Thyroid gland (tissue), 4 donors: ENCODE measurements at regions not wholly inside any gene's neighbourhood (a gene's known extent, or its start where the extent isn't known, plus 50 kb on each side); places are given as distances from the start of the nearest gene placed in this dataset.

ENCODE experiments used
- DNase-seq, 2 donors: peaks; one replicate each; pipeline ENCODE4 v3.0.0-alpha.2; 2019
- H3K27ac ChIP-seq, 3 donors: fragments of 200-600 bp; sonication (generic); 1 replicate in 2 of 3; 2 replicates in 1 of 3; pipeline ENCODE4 v1.5.1; 2016 to 2019; ENCODE audit warnings: mild to moderate bottlenecking in 1 of 3, moderate library complexity in 1 of 3
- H3K27me3 ChIP-seq: fragments of 200-600 bp; sonication (generic); one replicate; pipeline ENCODE4 v1.5.1; 2019
- H3K36me3 ChIP-seq, 2 donors: fragments of 200-600 bp; sonication (generic); one replicate each; pipeline ENCODE4 v1.5.1; 2016 to 2019
- H3K4me1 ChIP-seq, 2 donors: fragments of 200-600 bp; sonication (generic); one replicate each; pipeline ENCODE4 v1.5.1; 2017 to 2019
- H3K4me3 ChIP-seq, 3 donors: fragments of 200-600 bp; sonication (generic); replicated peaks in 1 of 3; 1 replicate in 2 of 3; 2 replicates in 1 of 3; pipeline ENCODE4 v1.5.1; 2016; ENCODE audit warnings: mild to moderate bottlenecking in 1 of 3
- H3K9me3 ChIP-seq: fragments of 200-600 bp; sonication (generic); one replicate; pipeline ENCODE4 v1.5.1; 2017
- CTCF ChIP-seq, 6 experiments: fragments of 200-600 bp in 3 of 6; fragments of 450-650 bp in 3 of 6; sonication (generic) in 3 of 6; IDR thresholded peaks; one replicate each; pipeline ENCODE4 v1.5.1; 2016 to 2019; ENCODE audit warnings: antibody characterized with exemption in 6 of 6, mild to moderate bottlenecking in 2 of 6, inconsistent platforms in 1 of 6, moderate library complexity in 1 of 6
- POLR2A ChIP-seq, 2 donors: fragments of 450-650 bp; IDR thresholded peaks; one replicate each; pipeline ENCODE4 v1.6.1; 2017; ENCODE audit warnings: antibody characterized with exemption in 2 of 2, mild to moderate bottlenecking in 2 of 2, moderate library complexity in 1 of 2
- WGBS, 2 donors: methylation state at CpG; one replicate each; pipeline ENCODE4 v1.1.5; 2017; 5-methylcytosine and 5-hydroxymethylcytosine counted together
- intact Hi-C: fragments of 100-400 bp; cut with DNase I; formaldehyde crosslinking; loops from one replicate; pipeline ENCODE4 v1.15.1; 2023

DNA sequence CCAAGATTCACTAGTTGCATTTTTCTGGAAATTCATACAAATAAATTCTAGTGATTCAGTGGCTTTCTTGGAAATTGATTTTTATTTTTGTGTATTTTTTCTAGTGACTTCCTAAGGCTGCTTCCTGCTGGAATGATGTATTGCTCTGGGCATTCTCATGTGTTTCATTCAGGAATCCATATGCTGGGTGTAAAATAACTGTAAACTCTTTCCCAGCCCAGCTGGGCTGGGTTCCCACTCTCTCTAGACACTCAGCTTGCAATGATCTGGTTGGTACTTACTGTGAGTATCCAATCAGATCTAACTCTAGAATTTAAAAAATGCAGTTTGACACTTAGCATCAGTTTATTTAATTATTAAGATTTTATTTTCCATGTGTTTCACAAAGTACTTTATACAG, 882.2 kb downstream of the STIM2 start:
- H3K4me1 ChIP-seq, result no peaks in the 10 kb centered on the region
- no peak for DNase-seq
- no peak for TF ChIP-seq CTCF (IDR thresholded peaks at IDR 0.05)
- TF ChIP-seq POLR2A (IDR thresholded peaks at IDR 0.05), result no peak

GRCh38 chr4:27759611-27760575, 899.3 kb downstream of the STIM2 start:
- TF ChIP-seq CTCF (IDR thresholded peaks at IDR 0.05), result no peak
- TF ChIP-seq POLR2A (IDR thresholded peaks at IDR 0.05), result no peak
- no peak overlapping the region for H3K27ac ChIP-seq
- intact Hi-C loops, result no loop called here

More for the DNA sequence above, 882.2 kb downstream of the STIM2 start:
- no peaks in the 10 kb centered on the region for H3K36me3 ChIP-seq
- H3K27ac ChIP-seq, result no peak overlapping the region
- intact Hi-C loops, result no loop called here
- no peak overlapping the region for H3K4me3 ChIP-seq
- H3K27me3 ChIP-seq, result no peaks in the 10 kb centered on the region
- no peaks in the 10 kb centered on the region for H3K9me3 ChIP-seq

DNA sequence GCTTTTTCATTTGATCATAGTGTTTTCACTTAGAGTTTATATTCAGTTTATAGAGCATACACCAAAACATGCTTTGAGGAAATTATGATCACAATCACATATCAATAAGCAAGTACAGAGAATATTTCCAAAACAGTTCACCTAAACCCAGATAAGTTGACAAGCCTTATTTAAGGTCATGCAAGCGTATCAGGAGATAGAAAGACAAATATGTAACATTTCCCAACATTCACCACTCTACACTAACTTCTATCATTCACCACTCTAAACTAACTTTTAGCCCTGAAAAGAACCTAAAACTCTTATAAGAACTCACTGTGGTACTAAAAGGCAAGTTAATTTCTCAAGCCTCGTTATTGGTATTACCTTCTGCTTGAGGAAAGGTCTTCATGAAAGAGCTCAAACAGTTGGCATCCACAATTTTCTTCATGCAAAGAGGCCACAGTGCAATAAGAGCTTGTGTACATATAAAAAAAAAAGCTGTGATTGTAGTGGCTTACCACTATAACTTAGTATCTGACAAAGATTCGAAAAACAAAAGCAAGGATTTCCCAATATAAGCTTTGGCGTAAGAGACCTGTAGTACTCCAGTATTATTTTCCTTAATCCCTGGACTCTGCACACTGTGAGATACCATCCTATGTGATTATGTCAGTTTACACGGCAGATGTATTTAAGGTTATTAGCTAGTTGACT, 903.3 kb downstream of the STIM2 start:
- H3K27me3 ChIP-seq, result no peaks in the 10 kb centered on the region
- no peak for DNase-seq
- no peaks in the 10 kb centered on the region for H3K4me1 ChIP-seq
- whole genome bisulfite sequencing, 2 donors, result 79 to 86% methylated on average over 5 of the region's 5 CpGs
- no peaks in the 10 kb centered on the region for H3K36me3 ChIP-seq
- intact Hi-C loops, result no loop called here
- no peak overlapping the region for H3K4me3 ChIP-seq
- H3K27ac ChIP-seq, result no peak overlapping the region
- TF ChIP-seq POLR2A (IDR thresholded peaks at IDR 0.05), result no peak
- no peaks in the 10 kb centered on the region for H3K9me3 ChIP-seq

More at GRCh38 chr4:27759611-27760575, 899.3 kb downstream of the STIM2 start:
- Histone ChIP-seq H3K9me3 (no peaks in the 10 kb centered on the region), H3K36me3 (no peaks in the 10 kb centered on the region), H3K4me3 (no peak overlapping the region), H3K27me3 (no peaks in the 10 kb centered on the region), H3K4me1 (no peaks in the 10 kb centered on the region)
- DNase-seq, result no peak
- WGBS, 2 donors, result 76 to 83% methylated on average over 11 of the region's 11 CpGs

- Histone ChIP-seq H3K27me3 (no peaks in the 10 kb centered on the region), H3K27ac (no peak overlapping the region), H3K36me3 (no peaks in the 10 kb centered on the region), H3K9me3 (no peaks in the 10 kb centered on the region), H3K4me3 (no peak overlapping the region), H3K4me1 (no peaks in the 10 kb centered on the region)
- intact Hi-C loops, result no loop called here
- TF ChIP-seq POLR2A (IDR thresholded peaks at IDR 0.05) (no peak), CTCF (IDR thresholded peaks at IDR 0.05) (no peak)
- DNase-seq, result no peak
- WGBS, 2 donors, result 39 to 55% methylated on average over 4 of the region's 4 CpGs
Observed at GRCh38 chr4:27764526-27764837, 903.8 kb downstream of the STIM2 start.

- TF ChIP-seq CTCF (IDR thresholded peaks at IDR 0.05), result no peak
- no peak for TF ChIP-seq POLR2A (IDR thresholded peaks at IDR 0.05)
- Histone ChIP-seq H3K27me3 (no peaks in the 10 kb centered on the region), H3K4me1 (no peaks in the 10 kb centered on the region), H3K4me3 (no peak overlapping the region), H3K27ac (no peak overlapping the region), H3K36me3 (no peaks in the 10 kb centered on the region), H3K9me3 (no peaks in the 10 kb centered on the region)
- no peak for DNase-seq
- 91% methylated on average over 7 of the region's 7 CpGs for WGBS, 2 donors
- intact Hi-C loops, result no loop called here
Observed at GRCh38 chr4:27770895-27771294, 910.3 kb downstream of the STIM2 start.
